A549 (cell line): ENCODE measurements at regions not wholly inside any gene's neighbourhood (a gene's known extent, or its start where the extent isn't known, plus 50 kb on each side); places are given as distances from the start of the nearest gene placed in this dataset.
"Not testable (repeated sequence)": the region's sequence is repeated elsewhere in the genome, so short reads cannot be mapped to it uniquely, and the experiment has no call there.

Source experiments
- CTCF ChIP-seq: fragments of >200 bp; sonication (Bioruptor Twin); formaldehyde crosslinking; IDR thresholded peaks from 3 replicates; pipeline ENCODE4 v1.5.1; 2016
- E2F6 ChIP-seq: IDR thresholded peaks from 2 replicates; pipeline ENCODE4 v1.6.1; 2012; ENCODE audit warnings: low read depth, borderline replicate concordance
- HMGXB4 ChIP-seq: fragments of 250-450 bp; sonication (Bioruptor Pico); IDR thresholded peaks from 2 replicates; pipeline ENCODE4 v1.5.0; 2021; ENCODE audit warnings: mild to moderate bottlenecking, moderate library complexity, borderline replicate concordance
- MAZ ChIP-seq: fragments of 150-350 bp; IDR thresholded peaks from 2 replicates; pipeline ENCODE4 v1.6.1; 2014; ENCODE audit warnings: antibody characterized with exemption, low read depth, low read length, borderline replicate concordance
- PHF8 ChIP-seq: fragments of 200-600 bp; sonication (generic); IDR thresholded peaks from 2 replicates; pipeline ENCODE4 v1.6.1; 2016; ENCODE audit warnings: low read depth, mild to moderate bottlenecking, antibody characterized with exemption, moderate library complexity, borderline replicate concordance
- POLR2A ChIP-seq: IDR thresholded peaks from 2 replicates; pipeline ENCODE4 v1.6.1; 2012; ENCODE audit warnings: mild to moderate bottlenecking, low read length
- RAD21 ChIP-seq, 2 experiments: fragments of >200 bp in 1 of 2; sonication (Bioruptor Twin) in 1 of 2; formaldehyde crosslinking in 1 of 2; IDR thresholded peaks in 1 of 2; conservative IDR thresholded peaks in 1 of 2; 2 replicates in 1 of 2; 3 replicates in 1 of 2; pipeline ENCODE4 v1.6.1; 2012 to 2018; ENCODE audit warnings: inconsistent platforms in 1 of 2
- SMC3 ChIP-seq: fragments of >200 bp; sonication (Bioruptor Twin); formaldehyde crosslinking; IDR thresholded peaks from 3 replicates; pipeline ENCODE4 v1.6.1; 2018; ENCODE audit warnings: inconsistent platforms
- ZFP36 ChIP-seq: fragments of 450-650 bp; IDR thresholded peaks from 2 replicates; pipeline ENCODE4 v1.6.1; 2014; ENCODE audit warnings: borderline replicate concordance; ENCODE audit not compliant: partially characterized antibody

GRCh38 chr15:91655563-91656290, 197.8 kb upstream of the SLCO3A1 start:
- not testable (repeated sequence) for TF ChIP-seq POLR2A; CTCF; ZFP36; RAD21 (conservative IDR thresholded peaks at IDR 0.05 in 1 of 2, IDR thresholded peaks at IDR 0.05 in 1 of 2); SMC3; PHF8; MAZ; E2F6; HMGXB4 (CRISPR knock-in tag)
